Fibroblast of the aortic adventitia (primary cell): ENCODE measurements at regions not wholly inside any gene's neighbourhood (a gene's known extent, or its start where the extent isn't known, plus 50 kb on each side); places are given as distances from the start of the nearest gene placed in this dataset. TPM values are rescaled to one million over a fixed set of nuclear protein-coding genes. Genes with fewer than 3 reads are reported as not detected.

Source experiments
- DNase-seq: peaks from one replicate; pipeline ENCODE4 v3.0.0-alpha.2; 2010; ENCODE audit warnings: low read depth
- H3K4me3 ChIP-seq: 2 replicates; pipeline ENCODE4 v1.5.1; 2011; ENCODE audit warnings: low read depth, mild to moderate bottlenecking, control low read depth, low read length, moderate library complexity
- CTCF ChIP-seq: IDR thresholded peaks from 2 replicates; pipeline ENCODE4 v1.5.1; 2011; ENCODE audit warnings: mild to moderate bottlenecking, low read length, control low read depth, inconsistent platforms; ENCODE audit not compliant: insufficient read depth
- small RNA-seq: library from RNA; depleted of rRNA; stranded (forward); fragments of <200 nt; gene quantifications from one replicate; pipeline ENCODE3, GENCODE V24; 2012

GRCh38 chr5:59976342-59976741 is 82.8 kb upstream of the PDE4D start:
- no peak for TF ChIP-seq CTCF
- no peak for DNase-seq

GRCh38 chr5:59972043-59972442 is 78.5 kb upstream of the PDE4D start:
- no peak for DNase-seq
- no peak for TF ChIP-seq CTCF
- H3K4me3 ChIP-seq = no peak overlapping the region

More at GRCh38 chr5:59976342-59976741, 82.8 kb upstream of the PDE4D start:
- no peak overlapping the region for H3K4me3 ChIP-seq

- no peak for DNase-seq
- no peak for TF ChIP-seq CTCF
- H3K4me3 ChIP-seq = no peak overlapping the region
Measured at GRCh38 chr5:59959330-59959729, 65.8 kb upstream of the PDE4D start.

- no peak overlapping the region for H3K4me3 ChIP-seq
- TF ChIP-seq CTCF = no peak
- peak; percentile 2 for DNase-seq
Measured at GRCh38 chr5:59956130-59956783, 62.7 kb upstream of the PDE4D start.

GRCh38 chr5:59955241-59955640 is 61.7 kb upstream of the PDE4D start:
- TF ChIP-seq CTCF = no peak
- no peak overlapping the region for H3K4me3 ChIP-seq
- no peak for DNase-seq

- no peak for TF ChIP-seq CTCF
- no peak overlapping the region for H3K4me3 ChIP-seq
- DNase-seq = no peak
Measured at GRCh38 chr5:59943452-59944113, 50.1 kb upstream of the PDE4D start.

Small RNAs in the stretch of these regions (small RNA-seq; reads per million reads assigned to genes)
- gene RNU6-806P = not detected
